RKO (cell line): ENCODE measurements at regions not wholly inside any gene's neighbourhood (a gene's known extent, or its start where the extent isn't known, plus 50 kb on each side); places are given as distances from the start of the nearest gene placed in this dataset.

Experiments used
- DNase-seq: peaks from one replicate; pipeline ENCODE4 v3.0.0-alpha.2; 2016; ENCODE audit warnings: low spot score

DNA sequence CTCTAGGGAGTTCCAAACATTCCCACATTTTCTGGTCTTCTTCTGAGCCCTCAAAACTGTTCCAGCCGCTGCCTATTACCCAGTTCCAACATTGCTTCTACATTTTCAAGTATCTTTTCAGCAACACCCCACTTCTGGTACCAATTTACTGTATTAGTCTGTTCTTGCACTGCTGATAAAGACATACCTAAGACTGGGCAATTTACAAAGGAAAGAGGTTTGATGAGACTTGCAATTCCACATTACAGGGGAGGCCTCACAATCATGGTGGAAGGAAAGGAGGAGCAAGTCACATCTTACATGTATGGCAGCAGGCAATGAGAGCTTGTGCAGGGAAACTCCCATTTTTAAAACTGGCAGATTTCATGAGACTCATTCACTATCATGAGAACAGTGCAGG lies 629.1 kb upstream of the NR2F2 start:
- no peak for DNase-seq

DNA sequence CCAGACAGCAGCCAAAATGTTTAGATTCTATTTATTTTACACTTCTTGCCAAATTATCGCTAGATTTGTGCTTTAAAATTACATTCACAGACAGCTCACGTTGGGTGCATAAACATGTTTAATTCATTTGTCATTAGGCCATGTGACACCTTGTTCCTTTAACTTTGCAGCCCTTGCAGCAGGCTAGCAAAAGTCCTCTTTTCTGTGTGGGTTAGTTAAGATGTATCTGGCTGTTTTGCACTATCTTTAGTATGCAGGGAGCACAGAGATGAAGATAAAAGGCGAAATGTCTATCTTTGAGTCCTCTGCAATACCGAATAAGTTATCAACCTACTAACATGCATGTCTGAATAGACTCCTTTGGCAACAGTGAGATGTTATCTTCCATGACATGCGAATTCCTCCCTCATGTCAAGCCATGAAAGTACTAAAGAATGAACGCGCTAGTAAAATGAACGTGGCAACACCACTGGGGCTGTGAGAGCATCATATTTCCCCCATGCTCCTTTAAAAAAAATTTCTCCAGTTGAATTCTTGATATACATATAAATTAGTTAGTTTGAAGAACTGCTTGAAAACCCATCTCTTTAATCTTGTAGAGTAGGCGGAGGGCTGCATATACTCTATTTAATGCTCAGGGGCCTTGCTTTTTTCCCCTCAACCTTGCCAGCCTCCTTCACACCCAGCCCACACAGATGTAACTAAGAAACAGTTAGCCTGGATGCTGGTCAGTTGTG lies 620.4 kb upstream of the NR2F2 start:
- no peak for DNase-seq

DNA sequence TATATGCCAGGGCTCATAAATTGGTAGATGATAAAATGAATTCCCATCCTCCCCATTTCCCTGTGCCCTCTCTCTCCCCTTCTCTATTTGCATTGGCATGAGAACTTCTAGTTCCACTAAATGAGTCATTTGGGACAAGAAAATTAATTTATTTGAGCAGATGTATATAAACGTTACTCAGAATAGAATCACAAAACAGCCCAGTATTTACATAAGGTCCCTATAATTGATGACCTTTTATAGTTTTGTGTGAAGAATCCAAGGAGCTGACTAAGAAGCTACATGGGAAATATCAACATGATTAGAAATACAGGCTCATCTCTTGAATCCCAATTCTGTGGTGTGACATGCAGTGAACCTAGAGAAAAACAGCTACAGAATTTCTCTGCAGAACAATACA lies 617.7 kb upstream of the NR2F2 start:
- no peak for DNase-seq

DNA sequence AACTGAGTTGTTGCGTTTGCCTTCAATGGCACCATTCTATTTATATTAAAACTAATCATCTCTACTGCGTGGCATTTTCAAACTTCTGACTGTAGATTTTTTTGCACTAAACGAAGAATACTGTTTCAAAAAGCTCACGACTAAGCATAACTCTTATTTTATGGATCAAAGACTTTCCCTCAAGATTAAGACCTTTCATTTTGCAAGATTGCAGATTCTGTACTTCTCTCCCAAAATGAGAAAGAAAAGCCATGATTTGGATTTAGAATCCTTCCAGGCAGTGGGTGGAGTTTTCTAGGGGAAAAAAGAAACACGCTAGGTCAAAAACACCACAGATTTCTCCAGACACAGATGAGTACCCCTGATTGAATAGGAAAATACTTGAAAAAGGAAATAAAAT lies 617.2 kb upstream of the NR2F2 start:
- no peak for DNase-seq

DNA sequence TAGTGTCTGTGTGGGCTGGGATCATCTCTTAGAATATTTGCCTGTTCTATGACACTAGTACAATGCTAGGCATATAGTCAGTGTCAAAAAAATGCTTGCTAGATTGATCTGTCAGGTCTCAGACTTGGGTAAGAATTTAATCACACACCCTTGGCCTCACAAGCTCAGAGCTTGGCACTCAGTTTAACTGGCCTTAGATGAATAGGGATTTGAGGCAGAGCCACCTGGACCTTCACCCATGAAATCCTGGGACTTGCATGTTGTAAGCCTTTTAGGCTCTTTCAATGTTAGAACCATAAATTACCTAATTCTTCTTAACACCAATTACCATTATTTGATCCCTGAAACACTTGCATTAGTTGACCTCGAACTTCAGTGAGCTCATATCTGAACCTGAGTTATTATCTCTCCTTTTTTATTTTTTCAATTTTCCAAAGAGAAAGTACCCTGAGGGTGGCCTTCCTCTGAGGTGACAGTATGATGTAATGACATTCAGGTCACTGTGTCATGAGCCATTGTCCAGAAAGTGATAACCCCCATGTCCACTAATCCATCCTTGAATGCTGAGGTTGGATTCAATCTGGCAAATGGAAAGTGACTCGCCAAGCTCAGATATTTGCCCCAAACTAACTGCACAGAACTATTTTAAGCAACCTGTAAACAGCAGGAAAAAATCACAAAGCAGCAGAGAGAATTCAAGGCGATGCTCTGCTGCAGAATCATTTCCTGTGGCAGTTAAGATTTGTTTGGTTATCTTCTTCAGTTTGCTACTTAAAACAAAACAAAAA lies 615.2 kb upstream of the NR2F2 start:
- DNase-seq, result no peak

DNA sequence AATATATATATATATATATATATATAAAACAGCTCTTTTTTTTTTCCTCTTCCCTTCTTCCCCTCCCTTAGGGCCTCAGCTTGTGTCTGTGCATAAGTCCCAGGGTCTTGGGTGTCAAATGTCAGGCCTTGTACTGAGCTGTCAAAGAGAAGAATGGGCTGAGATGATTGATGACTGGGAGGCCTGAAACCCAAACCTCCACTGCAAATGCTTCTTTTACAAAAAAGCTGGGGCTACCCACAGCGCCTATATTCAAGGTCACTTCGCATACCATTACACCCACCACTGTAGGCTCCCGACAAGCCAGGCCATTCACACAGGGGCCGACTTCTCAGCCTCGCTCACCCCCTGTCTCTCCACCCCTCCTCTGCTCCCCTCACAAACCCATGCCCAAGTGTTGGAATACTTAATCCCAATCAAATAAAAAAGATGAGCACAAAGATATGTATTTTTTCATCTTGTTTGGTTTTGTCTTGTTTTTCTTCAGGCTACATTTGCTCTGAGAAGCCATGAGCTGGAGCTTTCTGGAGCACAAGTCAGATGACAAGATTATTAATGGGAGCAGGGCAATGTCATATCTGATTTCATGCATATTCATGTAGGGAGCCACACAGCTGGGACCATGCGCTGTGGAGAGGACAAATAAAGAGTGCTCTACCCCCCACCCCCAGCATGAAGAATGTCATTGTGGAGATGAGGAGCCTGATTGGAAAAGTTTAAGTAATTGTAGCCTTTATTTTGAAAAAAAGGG lies 614.4 kb upstream of the NR2F2 start:
- DNase-seq, result no peak

DNA sequence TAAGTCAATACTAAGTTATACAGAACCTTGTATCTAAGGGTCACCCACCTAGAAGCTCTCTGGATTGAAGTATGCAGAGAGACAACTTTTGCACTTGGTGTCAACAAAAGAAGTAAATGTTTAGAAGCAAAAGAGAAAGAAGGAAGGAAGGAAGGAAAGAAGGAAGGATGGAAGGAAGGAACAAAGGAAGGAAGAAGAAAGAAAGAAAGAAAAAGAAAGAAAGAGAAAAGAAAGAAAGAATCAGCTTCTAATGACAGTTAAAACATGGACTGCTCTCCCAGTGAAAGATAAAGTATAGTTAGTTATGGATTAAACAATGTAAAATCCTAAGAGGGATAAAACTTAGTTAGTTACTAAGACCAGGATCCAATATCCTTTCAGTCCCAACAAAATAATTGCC lies 613.8 kb upstream of the NR2F2 start:
- no peak for DNase-seq

DNA sequence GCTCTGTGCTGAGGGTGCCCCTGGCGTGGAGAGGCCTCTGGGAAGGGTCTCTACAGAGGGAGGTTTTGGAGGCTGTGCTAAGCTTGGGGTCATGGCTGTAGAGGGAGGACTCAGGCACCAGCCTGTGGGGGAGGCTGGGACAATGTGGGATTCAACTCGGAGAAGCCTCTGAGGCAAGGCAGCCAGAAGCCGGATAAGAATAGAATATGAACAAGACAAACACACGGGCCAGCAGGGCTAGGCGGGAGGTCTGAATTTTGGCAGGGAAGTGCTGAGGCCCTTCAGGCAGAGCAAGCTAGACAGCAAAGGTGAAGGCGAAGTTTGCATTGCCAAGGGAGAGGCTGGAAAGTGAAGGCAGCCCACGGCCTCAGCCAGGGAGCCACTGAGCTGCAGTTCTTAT lies 612.1 kb upstream of the NR2F2 start:
- no peak for DNase-seq

DNA sequence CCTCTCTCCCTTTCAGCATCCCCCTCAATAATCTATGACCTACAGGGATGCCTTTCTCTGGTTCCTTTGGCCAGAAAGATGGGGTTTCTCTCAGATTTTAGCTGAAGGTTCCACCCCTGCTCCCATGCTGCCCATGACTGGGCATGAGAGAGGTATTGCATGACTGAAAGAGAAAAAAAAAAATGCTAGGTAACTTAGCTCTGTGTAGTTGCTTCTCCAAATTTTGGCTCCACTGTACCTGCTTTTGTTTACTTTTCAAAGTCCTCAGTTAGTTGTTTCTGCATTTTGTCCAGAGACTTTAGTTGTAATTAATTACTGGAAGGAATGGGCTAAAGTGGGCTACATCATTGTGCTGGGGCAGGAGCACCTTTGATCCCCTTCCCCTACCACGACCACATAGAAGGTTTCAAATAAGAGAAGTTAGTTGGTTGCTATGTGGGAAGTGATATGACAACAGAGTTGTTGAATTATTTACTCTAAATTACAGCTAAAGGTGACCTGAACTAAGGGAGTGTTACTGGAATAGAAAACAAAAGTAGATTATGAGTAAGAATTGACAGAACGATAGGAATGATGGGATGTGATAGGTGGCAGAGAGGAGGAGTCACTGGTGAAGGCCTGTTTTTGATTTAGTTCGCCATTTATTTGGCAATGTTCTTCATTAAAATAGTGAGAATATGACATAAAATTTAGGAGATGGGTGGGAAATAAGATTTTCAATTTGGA lies 605.4 kb upstream of the NR2F2 start:
- DNase-seq, result no peak

DNA sequence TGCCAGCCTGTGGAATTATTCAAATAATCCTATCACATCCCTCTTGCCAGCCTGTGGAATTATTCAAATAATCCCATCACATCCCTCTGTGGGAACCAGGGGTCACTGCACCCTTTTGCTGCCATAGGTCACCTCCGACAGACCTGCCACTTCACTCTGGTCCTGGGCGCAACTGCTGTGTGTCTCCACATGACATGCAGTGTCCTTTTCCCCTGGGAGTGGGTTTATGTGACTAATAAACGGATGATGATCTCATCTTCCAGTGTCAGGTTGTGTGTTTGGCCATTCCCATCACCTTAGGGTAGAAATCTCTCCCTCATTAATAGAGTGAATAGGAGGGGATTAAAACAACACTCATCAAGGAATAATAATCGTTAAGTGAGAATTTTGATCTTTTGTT lies 603.6 kb upstream of the NR2F2 start:
- DNase-seq, result no peak

DNA sequence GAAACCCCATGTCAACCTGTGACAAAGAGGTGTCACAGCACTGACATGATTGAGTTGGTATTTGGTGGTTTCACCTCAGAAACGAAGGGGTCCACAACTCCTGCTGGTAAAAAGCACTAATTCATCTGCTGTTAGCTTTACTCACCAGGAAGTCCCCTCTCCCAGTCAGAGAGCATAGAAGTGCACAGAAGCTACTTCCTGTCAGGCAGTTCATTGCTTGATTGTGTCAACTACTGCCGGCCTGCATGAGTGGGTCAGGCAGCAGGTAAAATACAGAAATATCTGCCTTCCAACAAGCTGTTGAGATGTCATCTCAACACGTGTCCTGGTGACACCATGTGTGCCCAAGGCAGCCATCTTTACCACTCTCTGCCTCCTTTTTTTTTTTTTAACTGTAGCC lies 596.6 kb upstream of the NR2F2 start:
- DNase-seq, result no peak

DNA sequence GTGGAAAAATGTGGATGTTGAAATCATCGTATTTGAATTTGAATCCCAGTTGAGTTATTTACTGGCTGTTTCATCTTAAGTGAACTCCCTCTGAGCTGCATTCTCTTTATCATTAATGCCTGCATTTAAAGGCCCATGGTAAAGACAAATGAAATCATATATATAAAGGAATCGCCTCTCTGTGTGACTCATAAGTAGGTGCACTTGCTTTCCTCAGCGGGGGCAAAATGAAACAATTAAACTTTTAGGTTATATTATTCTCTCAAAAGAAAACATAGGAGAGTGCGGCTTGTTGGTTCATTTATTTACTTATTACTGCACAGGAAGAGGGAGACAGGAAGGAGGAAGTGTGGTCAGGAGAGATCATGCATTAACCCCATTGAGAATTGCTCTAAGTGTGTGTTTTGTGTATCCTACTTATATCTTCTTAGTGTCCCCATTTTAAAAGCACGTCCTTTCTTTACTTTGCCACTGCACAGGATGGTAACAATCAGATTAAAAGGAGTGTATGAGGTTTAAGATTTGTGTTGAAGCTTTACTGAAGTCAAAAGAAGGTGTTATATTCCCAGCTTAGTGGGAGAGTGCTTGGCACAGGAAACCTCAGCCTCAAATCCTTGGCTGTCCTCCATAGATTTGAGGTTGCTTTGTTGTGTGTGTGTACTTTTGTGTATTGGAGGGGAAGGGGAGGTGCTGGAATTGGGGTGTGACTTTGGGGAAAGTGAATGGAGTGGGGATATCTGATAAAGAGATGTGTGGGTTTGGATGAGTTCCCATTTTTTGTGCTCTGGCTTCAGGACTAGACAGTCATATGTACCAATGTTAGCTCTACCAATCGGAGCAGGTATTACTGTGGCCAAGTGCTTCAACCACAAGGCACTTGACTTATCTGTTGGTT lies 595.8 kb upstream of the NR2F2 start:
- DNase-seq, result no peak

DNA sequence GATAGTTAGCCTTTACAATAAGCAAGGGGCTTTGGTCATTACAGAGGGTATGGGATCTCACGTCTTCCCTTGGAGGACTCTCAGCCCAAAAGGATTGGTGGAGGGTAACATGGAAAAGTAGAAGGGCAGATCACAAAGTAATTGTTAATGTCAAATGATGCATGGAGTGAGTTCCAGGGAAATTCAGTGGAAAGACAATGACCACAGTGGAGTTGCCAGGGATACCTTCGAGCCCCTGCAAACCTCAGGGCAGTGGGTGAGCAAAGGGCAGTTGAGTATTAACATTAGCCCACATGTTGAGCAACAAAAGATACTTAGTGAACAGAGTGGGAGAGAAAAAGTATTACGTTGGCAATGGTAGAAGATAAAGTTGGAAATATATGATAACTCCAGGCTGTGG lies 593.4 kb upstream of the NR2F2 start:
- DNase-seq, result no peak

DNA sequence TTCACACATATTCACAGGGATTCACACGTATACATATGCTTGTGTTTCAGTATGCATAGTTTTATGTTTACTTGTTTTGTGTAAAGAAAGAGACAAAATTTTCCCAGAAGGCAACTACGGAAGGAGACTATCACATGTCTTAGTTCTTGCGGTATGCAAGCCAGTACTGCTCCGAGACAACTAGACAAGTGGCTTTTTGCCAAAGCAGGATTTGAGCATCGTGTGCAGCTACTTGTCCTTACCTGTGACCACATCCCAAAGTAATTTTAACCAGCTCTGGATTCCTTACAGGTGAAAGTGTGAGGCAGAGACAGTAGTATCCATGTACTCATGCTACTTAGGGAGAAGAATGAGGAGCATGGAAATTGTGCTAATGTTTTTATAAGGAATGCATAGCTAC lies 591.4 kb upstream of the NR2F2 start:
- DNase-seq, result no peak

DNA sequence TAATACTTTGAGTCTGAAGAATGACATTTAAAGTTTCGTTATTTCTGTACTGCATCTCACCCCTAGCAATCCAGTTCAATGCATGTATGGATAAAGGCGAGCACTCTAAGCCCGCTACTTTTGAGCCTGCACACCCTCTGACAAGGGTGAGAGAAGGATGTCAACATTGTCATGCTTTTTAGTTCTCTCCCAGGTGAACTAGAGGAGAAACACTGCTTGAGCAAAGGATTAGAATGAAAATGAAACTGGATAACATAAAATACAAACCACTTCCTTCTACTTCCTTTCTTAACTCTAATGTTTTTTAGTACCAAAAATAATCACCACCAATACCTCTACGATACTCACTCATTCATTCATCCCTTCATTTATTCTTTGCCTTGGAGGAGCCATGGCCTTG lies 588.7 kb upstream of the NR2F2 start:
- DNase-seq, result no peak

DNA sequence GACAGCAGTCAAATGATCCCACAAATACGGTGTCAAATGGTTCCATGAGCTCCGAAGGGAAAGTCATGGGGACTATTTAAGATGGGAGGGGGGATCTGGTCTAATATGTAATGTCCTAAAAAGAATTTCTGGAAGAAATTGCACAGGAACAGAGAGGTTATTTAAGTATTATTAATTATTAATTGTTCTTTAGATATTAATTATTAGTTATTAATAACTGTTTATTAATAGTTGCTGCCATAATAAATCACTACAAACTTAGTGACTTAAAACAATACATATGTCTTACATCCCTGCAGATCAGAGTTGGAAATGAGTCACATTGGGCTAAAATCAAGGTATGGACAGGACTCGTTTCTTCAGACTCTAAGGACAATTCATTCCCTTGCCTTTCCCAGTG lies 588.2 kb upstream of the NR2F2 start:
- DNase-seq, result no peak

DNA sequence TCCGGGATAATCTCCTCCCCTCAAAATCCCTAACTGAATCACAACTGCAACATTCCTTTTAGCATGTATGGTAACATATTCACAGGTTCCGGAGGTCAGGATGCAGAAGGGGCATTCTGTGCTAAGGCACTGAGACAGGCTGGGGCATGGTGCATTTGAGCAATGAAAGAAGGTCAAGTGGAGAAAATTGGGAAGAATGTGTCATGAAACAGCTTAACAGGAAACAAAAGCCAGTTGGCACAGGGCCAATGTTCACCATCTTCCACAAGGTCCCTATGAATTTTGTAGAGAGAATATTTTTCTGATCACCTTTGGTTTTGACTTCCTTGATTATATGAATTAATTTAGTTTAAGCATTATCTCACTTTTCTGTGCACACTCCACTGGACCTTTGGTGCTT lies 587.7 kb upstream of the NR2F2 start:
- DNase-seq, result no peak

DNA sequence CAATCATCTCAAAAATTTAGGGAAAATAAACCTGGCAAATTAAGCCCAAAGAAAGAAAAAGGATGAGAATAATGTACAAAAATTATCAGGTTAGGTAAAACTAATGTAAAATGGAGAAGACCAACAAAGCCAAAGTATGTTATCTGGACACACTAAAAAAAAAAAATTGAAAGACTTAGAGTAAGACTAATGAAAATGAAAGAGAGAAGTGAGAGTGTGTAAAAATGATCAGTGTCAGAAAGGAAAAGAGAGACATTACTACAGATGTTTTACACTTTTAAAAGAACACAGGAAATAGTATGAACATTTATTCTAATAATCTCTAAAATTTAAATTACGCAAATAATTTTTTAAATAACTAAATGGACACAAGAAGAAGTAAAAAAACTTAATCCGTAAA lies 573.3 kb upstream of the NR2F2 start:
- DNase-seq, result no peak

DNA sequence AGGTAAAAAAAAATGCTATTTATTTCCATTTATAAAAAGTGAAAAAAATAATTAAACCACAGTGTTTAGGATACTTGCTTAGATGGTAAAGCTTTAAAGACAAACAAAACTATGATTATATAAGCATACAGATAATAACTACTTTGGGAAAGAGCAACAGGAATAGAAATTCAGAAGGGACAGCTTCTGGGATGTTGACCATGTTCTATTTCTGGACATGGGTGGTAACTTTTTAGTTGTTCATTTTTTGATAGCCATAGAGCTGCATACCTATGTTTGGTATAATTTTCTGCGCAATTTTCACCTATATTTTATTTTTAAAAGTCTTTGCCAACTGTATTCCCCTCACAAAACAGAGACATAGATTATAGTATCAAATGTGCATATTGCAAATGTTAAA lies 572.0 kb upstream of the NR2F2 start:
- DNase-seq, result no peak

DNA sequence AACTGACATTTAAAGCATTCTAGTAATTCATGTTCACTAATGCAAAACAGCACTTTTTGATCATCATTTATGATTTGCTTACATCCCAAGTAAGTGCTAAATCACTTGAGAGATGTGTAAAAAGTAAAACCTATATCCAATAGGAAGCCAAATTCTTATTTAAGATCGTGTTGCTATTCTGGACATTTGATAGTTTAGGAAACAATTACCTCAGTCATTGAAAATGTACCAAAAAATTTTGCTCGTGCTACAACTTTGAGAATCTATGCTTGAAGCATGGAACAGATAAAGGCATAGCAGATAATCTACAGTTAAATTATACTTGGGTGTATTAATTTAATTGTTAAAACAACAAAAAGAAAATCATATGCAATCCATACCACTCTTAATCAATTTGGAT lies 571.6 kb upstream of the NR2F2 start:
- no peak for DNase-seq

DNA sequence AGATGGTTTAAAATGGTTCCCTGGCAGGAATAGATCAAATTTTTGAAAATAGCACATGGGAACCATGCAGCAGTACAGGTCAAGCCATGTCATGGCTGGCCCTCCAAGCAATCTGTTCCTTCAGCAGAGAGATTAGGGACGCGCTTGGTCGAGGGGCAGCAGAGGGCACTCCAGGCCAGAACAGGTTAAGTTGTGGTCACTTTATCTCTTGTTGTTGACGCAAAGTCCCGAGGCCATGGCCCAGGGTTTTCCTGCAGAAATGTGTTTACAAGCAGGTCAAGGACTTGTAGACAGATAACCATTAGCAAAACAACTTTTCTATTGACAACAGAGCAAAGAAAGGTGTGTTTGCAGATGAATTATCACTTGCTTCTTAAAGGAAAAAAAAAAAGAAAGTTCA lies 570.0 kb upstream of the NR2F2 start:
- DNase-seq, result no peak
